GM12892 (cell line): ENCODE measurements at regions not wholly inside any gene's neighbourhood (a gene's known extent, or its start where the extent isn't known, plus 50 kb on each side); places are given as distances from the start of the nearest gene placed in this dataset.

Experiments used
- DNase-seq: peaks from one replicate; pipeline ENCODE4 v3.0.0; 2011; ENCODE audit not compliant: insufficient read length
- FAIRE-seq: peaks from 2 replicates; lab custom pipeline; 2011; peaks lifted over from hg19 to GRCh38; lab: Jason Lieb, UNC
- POLR2A ChIP-seq: IDR thresholded peaks from 2 replicates; pipeline ENCODE4 v1.6.1; 2011; ENCODE audit warnings: low read depth, low read length, control low read depth
- POLR2AphosphoS5 ChIP-seq: IDR thresholded peaks from 2 replicates; pipeline ENCODE4 v1.6.1; 2011; ENCODE audit warnings: low read depth, low read length, control low read depth
- TAF1 ChIP-seq: IDR thresholded peaks from 2 replicates; pipeline ENCODE4 v1.6.1; 2011; ENCODE audit warnings: low read depth, mild to moderate bottlenecking, control low read depth, low read length, borderline replicate concordance

DNA sequence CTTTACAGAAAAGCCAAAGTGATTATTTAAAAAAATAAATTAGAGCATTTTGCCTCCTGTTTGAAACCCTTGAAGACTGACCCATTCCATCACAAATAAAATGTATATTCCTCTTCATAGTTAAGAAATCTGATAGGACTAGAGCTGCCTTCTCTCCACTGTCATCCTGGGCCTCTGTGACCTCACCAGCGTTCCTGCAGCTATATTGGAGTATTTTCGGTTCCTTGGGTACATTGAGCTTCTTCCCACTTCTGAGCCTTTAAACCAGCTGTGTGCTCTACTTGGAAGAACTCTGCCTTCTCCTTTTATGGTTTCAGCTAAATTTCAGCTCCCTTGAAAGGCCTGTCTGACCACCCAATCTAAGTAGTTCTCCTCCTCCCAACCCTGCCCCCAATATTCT is 99.1 kb upstream of the ABCA1 start:
- no peak for FAIRE-seq
- TF ChIP-seq TAF1, result no peak
- no peak for TF ChIP-seq POLR2AphosphoS5
- TF ChIP-seq POLR2A, result no peak

GRCh38 chr9:105030285-105030684 is 102.3 kb upstream of the ABCA1 start:
- DNase-seq (no peak), FAIRE-seq (no peak)
- TF ChIP-seq POLR2AphosphoS5 (no peak), POLR2A (no peak), TAF1 (no peak)

More for the DNA sequence above, 99.1 kb upstream of the ABCA1 start:
- DNase-seq, result no peak

DNA sequence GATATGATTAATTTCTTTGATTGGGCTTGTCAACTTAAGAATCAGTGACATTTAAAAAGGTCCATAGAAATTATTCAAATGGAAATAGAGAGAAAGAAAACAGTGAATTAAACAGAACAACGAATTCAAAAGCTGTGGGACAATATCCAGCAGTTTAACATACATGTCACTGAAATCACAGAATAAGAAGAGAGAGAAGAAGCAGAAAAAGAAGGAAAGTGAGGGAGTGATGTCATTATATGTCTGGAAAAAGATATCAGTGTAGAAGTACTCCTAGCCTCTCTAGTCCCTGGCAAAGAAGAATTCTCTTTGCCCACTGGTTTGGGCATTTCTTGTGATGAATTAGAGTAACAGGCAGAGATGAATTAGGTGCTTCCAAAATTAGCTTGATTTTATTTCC is 109.2 kb upstream of the ABCA1 start:
- TF ChIP-seq POLR2AphosphoS5 (no peak), POLR2A (no peak), TAF1 (no peak)
- DNase-seq, result no peak
- FAIRE-seq, result no peak

DNA sequence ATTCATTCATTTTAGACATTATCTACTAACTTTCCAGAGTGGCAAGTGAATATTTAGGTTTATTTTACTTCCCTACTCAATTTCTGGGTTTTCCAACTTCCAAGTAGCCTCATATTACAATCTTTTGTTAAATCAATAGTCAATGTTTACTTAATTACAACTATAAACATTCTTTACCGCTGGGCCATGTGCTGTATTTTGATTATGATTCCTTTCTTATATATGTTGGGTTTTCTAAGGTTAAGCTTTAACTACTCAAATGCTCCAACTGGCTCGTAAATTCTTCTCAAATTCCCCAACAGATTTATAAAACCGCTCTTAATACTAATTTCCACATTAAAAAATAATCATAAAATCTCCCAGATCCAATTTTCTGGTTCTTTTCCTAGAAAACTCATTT is 110.1 kb upstream of the ABCA1 start:
- no peak for DNase-seq
- FAIRE-seq, result no peak
- TF ChIP-seq POLR2AphosphoS5 (no peak), TAF1 (no peak), POLR2A (no peak)

DNA sequence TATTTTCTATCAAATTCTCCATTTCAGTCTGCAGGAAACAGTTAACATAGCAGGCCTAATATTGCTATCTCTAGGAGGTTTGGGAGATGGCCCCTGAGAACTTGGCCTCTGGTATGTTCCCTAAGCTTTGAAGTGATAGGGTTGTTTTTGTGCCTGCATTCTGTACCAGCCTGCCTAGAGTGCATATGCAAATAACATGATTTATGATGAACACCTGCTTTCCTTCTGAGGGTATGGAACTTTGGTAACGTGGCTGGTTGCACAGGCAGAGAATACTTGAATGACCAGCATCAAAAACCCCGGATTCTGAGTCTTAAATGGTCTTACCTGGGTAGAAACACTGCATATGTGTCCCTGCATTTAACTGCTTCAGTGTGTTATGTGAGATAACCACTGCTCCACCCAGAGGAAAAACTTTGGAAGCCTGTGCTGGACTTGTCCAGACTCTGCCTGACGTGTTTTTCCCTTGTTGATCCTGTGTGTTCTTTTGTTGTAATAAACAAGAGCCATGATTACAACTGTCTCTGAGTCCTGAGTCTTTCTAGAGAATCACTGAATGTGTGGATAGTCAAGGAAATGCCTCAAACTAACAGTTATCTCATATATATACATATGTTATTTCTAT is 111.3 kb upstream of the ABCA1 start:
- FAIRE-seq, result no peak
- no peak for DNase-seq
- TF ChIP-seq POLR2AphosphoS5 (no peak), TAF1 (no peak), POLR2A (no peak)

GRCh38 chr9:105043370-105043936 is 115.5 kb upstream of the ABCA1 start:
- no peak for FAIRE-seq
- DNase-seq, result no peak
- TF ChIP-seq POLR2A, result no peak

DNA sequence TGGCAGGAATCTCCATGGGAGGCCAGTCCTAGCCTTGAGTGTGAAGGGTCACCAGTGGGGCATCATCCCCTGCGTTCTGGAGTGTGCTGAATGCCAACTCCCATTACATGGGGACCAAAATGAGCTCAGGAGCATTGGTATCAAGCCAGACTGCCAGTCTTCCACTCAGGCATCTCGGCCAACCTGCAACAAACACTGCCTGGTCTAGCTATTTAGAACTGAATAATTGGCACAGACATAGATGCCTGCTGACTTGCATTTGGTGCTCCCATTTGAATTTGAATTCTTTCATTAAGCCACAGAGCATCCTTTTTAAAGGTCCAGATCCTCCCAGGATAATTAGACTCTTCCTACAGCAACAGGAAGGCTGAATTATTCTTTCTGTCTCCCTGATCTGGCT is 116.6 kb upstream of the ABCA1 start:
- FAIRE-seq (no peak), DNase-seq (no peak)
- no peak for TF ChIP-seq POLR2AphosphoS5
- no peak for TF ChIP-seq POLR2A
- no peak for TF ChIP-seq TAF1

GRCh38 chr9:105046907-105047741 is 119.2 kb upstream of the ABCA1 start:
- TF ChIP-seq TAF1 (no peak), POLR2A (no peak), POLR2AphosphoS5 (no peak)
- DNase-seq (no peak), FAIRE-seq (no peak)

DNA sequence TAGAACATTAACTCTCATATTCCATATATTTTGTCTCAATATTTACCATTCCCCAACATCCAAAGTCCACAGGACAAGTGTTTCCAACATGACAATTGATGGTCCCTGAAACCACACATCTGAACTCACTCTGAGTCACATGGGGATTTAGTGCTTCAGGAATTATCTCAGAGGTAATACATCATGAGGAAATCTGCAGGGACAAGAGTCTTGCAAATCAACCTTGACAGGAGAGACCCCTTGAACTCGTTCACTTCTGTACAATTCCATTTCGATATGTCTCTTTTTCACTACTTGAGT is 119.7 kb upstream of the ABCA1 start:
- FAIRE-seq (no peak), DNase-seq (no peak)
- no peak for TF ChIP-seq TAF1

DNA sequence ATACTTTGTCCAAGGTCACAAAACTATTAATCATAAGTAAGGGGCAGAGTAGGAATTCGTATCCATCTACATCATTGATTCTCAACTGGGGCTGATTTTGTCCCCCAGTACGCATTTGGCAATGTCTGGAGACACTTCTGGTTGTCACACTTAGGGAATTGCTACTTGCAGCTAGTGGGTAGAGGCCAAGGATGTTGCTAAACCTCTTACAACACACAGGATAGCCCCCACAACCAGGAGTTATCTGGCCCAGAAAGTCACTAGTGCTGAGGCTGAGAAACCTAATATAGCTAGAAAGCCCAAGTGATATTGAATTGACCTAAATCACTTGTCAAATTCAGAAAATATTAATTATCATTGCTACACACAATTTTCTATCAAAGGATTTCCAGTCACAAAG is 120.4 kb upstream of the ABCA1 start:
- no peak for FAIRE-seq
- TF ChIP-seq POLR2AphosphoS5, result no peak
- no peak for TF ChIP-seq TAF1
- TF ChIP-seq POLR2A, result no peak
- no peak for DNase-seq

GRCh38 chr9:105050296-105050695 is 122.3 kb upstream of the ABCA1 start:
- FAIRE-seq (no peak), DNase-seq (no peak)
- TF ChIP-seq TAF1, result no peak
- no peak for TF ChIP-seq POLR2A
- TF ChIP-seq POLR2AphosphoS5, result no peak

- TF ChIP-seq POLR2A (no peak), POLR2AphosphoS5 (no peak), TAF1 (no peak)
- FAIRE-seq (no peak), DNase-seq (no peak)
These were observed 123.9 kb upstream of the ABCA1 start for GRCh38 chr9:105051897-105052296.
